Endothelial cell of umbilical vein (primary cell): ENCODE measurements at regions not wholly inside any gene's neighbourhood (a gene's known extent, or its start where the extent isn't known, plus 50 kb on each side); places are given as distances from the start of the nearest gene placed in this dataset.

Source experiments
- BruUV-seq: library from RNA; stranded (reverse); fragments of 400-500 nt; replicated peaks from 2 replicates; lab custom pipeline; 2021; lab: Mats Ljungman, UMichigan
- CTCF ChIA-PET: fragments of 300-600, 350-600 bp; sonication (Branson Sonifier 250); formaldehyde crosslinking; loops from one replicate; lab custom pipeline; 2021; ENCODE audit warnings: antibody characterized with exemption, inconsistent platforms; lab: Charles Lee
- POLR2A ChIA-PET: fragments of 300-600, 350-600 bp; sonication (Branson Sonifier 250); formaldehyde crosslinking; loops from one replicate; lab custom pipeline; 2021; ENCODE audit warnings: antibody characterized with exemption, inconsistent platforms; lab: Charles Lee
- DNase-seq: peaks from one replicate; pipeline ENCODE4 v3.0.0-alpha.2; 2011; ENCODE audit warnings: low read depth, low spot score
- FAIRE-seq: peaks from 2 replicates; lab custom pipeline; 2011; peaks lifted over from hg19 to GRCh38; lab: Jason Lieb, UNC
- H2AFZ ChIP-seq: 2 replicates; pipeline ENCODE4 v1.6.0; 2012; ENCODE audit warnings: low read depth, low read length, control low read depth, inconsistent platforms
- H3K27ac ChIP-seq: 2 replicates; pipeline ENCODE4 v1.5.1; 2011; ENCODE audit warnings: low read depth, mild to moderate bottlenecking, control low read depth, low read length, moderate library complexity; ENCODE audit not compliant: insufficient read depth
- H3K27me3 ChIP-seq, 2 experiments: 2 replicates each; pipeline versions ENCODE4 v1.6.0 to v1.6.1; 2011; ENCODE audit warnings: low read length in 2 of 2, mixed read lengths in 1 of 2; ENCODE audit not compliant: control insufficient read depth in 2 of 2, insufficient read depth in 2 of 2
- H3K36me3 ChIP-seq, 2 experiments: 2 replicates in 1 of 2; 3 replicates in 1 of 2; pipeline ENCODE4 v1.5.1; 2011; ENCODE audit warnings: low read length in 2 of 2, mild to moderate bottlenecking in 1 of 2, moderate library complexity in 1 of 2; ENCODE audit not compliant: control insufficient read depth in 2 of 2, insufficient read depth in 2 of 2; ENCODE audit errors: extremely low read depth in 1 of 2
- H3K4me1 ChIP-seq: 3 replicates; pipeline ENCODE4 v1.5.1; 2011; ENCODE audit warnings: mild to moderate bottlenecking, low read length; ENCODE audit not compliant: control insufficient read depth, insufficient read depth; ENCODE audit errors: extremely low read depth
- H3K4me2 ChIP-seq: 2 replicates; pipeline ENCODE4 v1.6.1; 2011; ENCODE audit warnings: low read length, control low read depth, mixed read lengths; ENCODE audit not compliant: insufficient read depth
- H3K4me3 ChIP-seq, 3 experiments: fragments of 200-600 bp in 1 of 3; sonication (generic), shearing (Covaris generic) in 1 of 3; replicated peaks in 1 of 3; 2 replicates each; pipeline ENCODE4 v1.5.1; 2011 to 2016; ENCODE audit warnings: control low read depth in 3 of 3, low read length in 3 of 3, mild to moderate bottlenecking in 2 of 3, inconsistent platforms in 1 of 3, low read depth in 1 of 3, moderate library complexity in 1 of 3; ENCODE audit not compliant: insufficient read depth in 1 of 3
- H3K79me2 ChIP-seq: 2 replicates; pipeline ENCODE4 v1.6.0; 2012; ENCODE audit warnings: low read length, inconsistent platforms; ENCODE audit not compliant: control insufficient read depth, insufficient read depth
- H3K9ac ChIP-seq: replicated peaks from 2 replicates; pipeline ENCODE3; 2011; ENCODE audit warnings: low read length, control low read depth; ENCODE audit not compliant: insufficient read depth; ENCODE audit errors: extremely low read depth
- H3K9me1 ChIP-seq: replicated peaks from 3 replicates; pipeline ENCODE4 v1.6.0; 2011; ENCODE audit warnings: mild to moderate bottlenecking, low read length; ENCODE audit not compliant: control insufficient read depth, insufficient read depth; ENCODE audit errors: extremely low read depth
- H3K9me3 ChIP-seq: replicated peaks from 2 replicates; pipeline ENCODE4 v1.5.1; 2012; ENCODE audit warnings: low read length, inconsistent platforms; ENCODE audit not compliant: control insufficient read depth, insufficient read depth
- H4K20me1 ChIP-seq: replicated peaks from 2 replicates; pipeline ENCODE3; 2011; ENCODE audit warnings: mild to moderate bottlenecking, low read length; ENCODE audit not compliant: control insufficient read depth, insufficient read depth; ENCODE audit errors: extremely low read depth
- EZH2 ChIP-seq: IDR thresholded peaks from 2 replicates; pipeline ENCODE4 v1.6.1; 2012; ENCODE audit warnings: borderline replicate concordance, low read depth, mild to moderate bottlenecking, moderate library complexity, low read length, inconsistent platforms; ENCODE audit not compliant: severe bottlenecking
- FOS ChIP-seq: IDR thresholded peaks from 2 replicates; pipeline ENCODE4 v1.6.1; 2011; ENCODE audit warnings: mild to moderate bottlenecking, low read length, moderate library complexity, borderline replicate concordance; ENCODE audit not compliant: insufficient read depth
- GATA2 ChIP-seq: IDR thresholded peaks from 2 replicates; pipeline ENCODE4 v1.7.0; 2011; ENCODE audit warnings: low read depth, mild to moderate bottlenecking, moderate library complexity, mixed read lengths, low read length; ENCODE audit not compliant: insufficient read length, insufficient read depth
- JUN ChIP-seq: IDR thresholded peaks from 2 replicates; pipeline ENCODE4 v1.6.1; 2011; ENCODE audit warnings: borderline replicate concordance, low read depth; ENCODE audit not compliant: insufficient read length, insufficient read depth
- MYC ChIP-seq: IDR thresholded peaks from one replicate; pipeline ENCODE4 v1.6.1; 2011; ENCODE audit warnings: mild to moderate bottlenecking, low read depth, low read length
- POLR2A ChIP-seq: IDR thresholded peaks from 2 replicates; pipeline ENCODE4 v1.6.1; 2012; ENCODE audit warnings: low read depth, mild to moderate bottlenecking, control low read depth, low read length
- POLR2AphosphoS5 ChIP-seq: IDR thresholded peaks from 2 replicates; pipeline ENCODE4 v1.6.1; 2012; ENCODE audit warnings: low read depth, mild to moderate bottlenecking, control low read depth, low read length, moderate library complexity; ENCODE audit not compliant: insufficient read depth
- dilution Hi-C: fragments of 300-500 bp; cut with MboI; formaldehyde crosslinking; loops from one replicate; pipeline ENCODE4 v1.15.0; 2019; ENCODE audit warnings: low sequenced_read_pairs; ENCODE audit not compliant: extremely low pct_ligation_motif_present
- intact Hi-C: fragments of 100-400 bp; cut with micrococcal nuclease; formaldehyde crosslinking; loops from one replicate; pipeline ENCODE4 v1.10.0; 2022
- TF ChIP-seq, protein P1 (sequence below): IDR thresholded peaks from 2 replicates; pipeline ENCODE4 v1.6.1; 2011; ENCODE audit not compliant: insufficient read depth, insufficient read length
- TF ChIP-seq, protein P2 (sequence below), 2 donors: IDR thresholded peaks; 1 replicate in 1 of 2; 2 replicates in 1 of 2; pipeline ENCODE4 v1.5.1; 2011; ENCODE audit warnings: low read length in 2 of 2, mild to moderate bottlenecking in 2 of 2, moderate library complexity in 2 of 2, control low read depth in 1 of 2, inconsistent platforms in 1 of 2, low read depth in 1 of 2; ENCODE audit not compliant: insufficient read depth in 1 of 2; ENCODE audit errors: extremely low read depth in 1 of 2

DNA sequence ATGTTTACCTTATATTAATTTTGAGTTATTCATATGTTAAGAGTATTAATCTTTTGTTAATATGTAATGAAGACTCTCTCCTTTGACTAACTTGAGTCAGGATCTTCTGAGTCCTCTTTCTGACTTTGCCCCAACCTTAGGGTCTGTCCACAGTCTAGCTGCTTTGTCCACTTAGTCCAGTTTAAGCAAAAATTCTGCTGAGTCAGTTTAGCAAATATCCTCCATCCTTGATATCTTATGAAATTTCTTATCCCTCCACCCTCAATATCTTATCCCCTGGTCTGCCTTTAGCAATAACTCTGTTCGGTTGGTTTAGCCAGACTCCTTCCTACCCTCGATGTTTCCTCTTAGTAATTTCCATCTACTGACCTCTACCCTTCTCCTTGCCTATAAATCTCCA, 91.7 kb downstream of the DIPK2A start:
- FAIRE-seq (no peak), DNase-seq (no peak)
- Histone ChIP-seq H3K36me3 (no peaks in the 10 kb centered on the region), H3K4me1 (no peaks in the 10 kb centered on the region), H3K9me3 (no peaks in the 10 kb centered on the region), H3K79me2 (no peaks in the 10 kb centered on the region), H4K20me1 (no peaks in the 10 kb centered on the region), H2AFZ (no peak overlapping the region), H3K27me3 (no peaks in the 10 kb centered on the region), H3K27ac (no peak overlapping the region), H3K9me1 (no peaks in the 10 kb centered on the region), H3K4me3 (no peak overlapping the region), H3K4me2 (no peak overlapping the region), H3K9ac (no peak overlapping the region)
- BruUV-seq: no TSS peak
- TF ChIP-seq EZH2: no peak
- TF ChIP-seq FOS: no peak
- TF ChIP-seq, protein P1, sequence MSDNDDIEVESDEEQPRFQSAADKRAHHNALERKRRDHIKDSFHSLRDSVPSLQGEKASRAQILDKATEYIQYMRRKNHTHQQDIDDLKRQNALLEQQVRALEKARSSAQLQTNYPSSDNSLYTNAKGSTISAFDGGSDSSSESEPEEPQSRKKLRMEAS: no peak
- TF ChIP-seq GATA2: no peak
- TF ChIP-seq JUN: no peak
- TF ChIP-seq, protein P2, sequence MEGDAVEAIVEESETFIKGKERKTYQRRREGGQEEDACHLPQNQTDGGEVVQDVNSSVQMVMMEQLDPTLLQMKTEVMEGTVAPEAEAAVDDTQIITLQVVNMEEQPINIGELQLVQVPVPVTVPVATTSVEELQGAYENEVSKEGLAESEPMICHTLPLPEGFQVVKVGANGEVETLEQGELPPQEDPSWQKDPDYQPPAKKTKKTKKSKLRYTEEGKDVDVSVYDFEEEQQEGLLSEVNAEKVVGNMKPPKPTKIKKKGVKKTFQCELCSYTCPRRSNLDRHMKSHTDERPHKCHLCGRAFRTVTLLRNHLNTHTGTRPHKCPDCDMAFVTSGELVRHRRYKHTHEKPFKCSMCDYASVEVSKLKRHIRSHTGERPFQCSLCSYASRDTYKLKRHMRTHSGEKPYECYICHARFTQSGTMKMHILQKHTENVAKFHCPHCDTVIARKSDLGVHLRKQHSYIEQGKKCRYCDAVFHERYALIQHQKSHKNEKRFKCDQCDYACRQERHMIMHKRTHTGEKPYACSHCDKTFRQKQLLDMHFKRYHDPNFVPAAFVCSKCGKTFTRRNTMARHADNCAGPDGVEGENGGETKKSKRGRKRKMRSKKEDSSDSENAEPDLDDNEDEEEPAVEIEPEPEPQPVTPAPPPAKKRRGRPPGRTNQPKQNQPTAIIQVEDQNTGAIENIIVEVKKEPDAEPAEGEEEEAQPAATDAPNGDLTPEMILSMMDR (IDR thresholded peaks at IDR 0.05; ENCODE audit: extremely low read depth in 1 of 2, insufficient read depth in 1 of 2, low read depth in 1 of 2, low read length in 2 of 2): no peak
- no peak for TF ChIP-seq MYC
- no peak for TF ChIP-seq POLR2AphosphoS5
- TF ChIP-seq POLR2A: no peak
- ChIA-PET POLR2A (no interaction called here), CTCF (no interaction called here)
- intact Hi-C loops (no loop called here), dilution Hi-C loops (no loop called here)
